Fibroblast of villous mesenchyme (primary cell): ENCODE measurements at regions not wholly inside any gene's neighbourhood (a gene's known extent, or its start where the extent isn't known, plus 50 kb on each side); places are given as distances from the start of the nearest gene placed in this dataset.
"Not testable (repeated sequence)": the region's sequence is repeated elsewhere in the genome, so short reads cannot be mapped to it uniquely, and the experiment has no call there.

Experiments
- DNase-seq: peaks from one replicate; pipeline ENCODE4 v3.0.0-alpha.2; 2010; ENCODE audit warnings: low read depth
- H3K4me3 ChIP-seq: 2 replicates; pipeline ENCODE4 v1.5.1; 2011; ENCODE audit warnings: low read depth, mild to moderate bottlenecking, low read length
- CTCF ChIP-seq: IDR thresholded peaks from 2 replicates; pipeline ENCODE4 v1.5.1; 2012; ENCODE audit warnings: low read depth, mild to moderate bottlenecking, low read length; ENCODE audit not compliant: insufficient read depth

GRCh38 chr9:90167914-90168313 lies 474.7 kb downstream of the DIRAS2 start:
- TF ChIP-seq CTCF, result no peak
- no peak for DNase-seq
- H3K4me3 ChIP-seq, result no peak overlapping the region

DNA sequence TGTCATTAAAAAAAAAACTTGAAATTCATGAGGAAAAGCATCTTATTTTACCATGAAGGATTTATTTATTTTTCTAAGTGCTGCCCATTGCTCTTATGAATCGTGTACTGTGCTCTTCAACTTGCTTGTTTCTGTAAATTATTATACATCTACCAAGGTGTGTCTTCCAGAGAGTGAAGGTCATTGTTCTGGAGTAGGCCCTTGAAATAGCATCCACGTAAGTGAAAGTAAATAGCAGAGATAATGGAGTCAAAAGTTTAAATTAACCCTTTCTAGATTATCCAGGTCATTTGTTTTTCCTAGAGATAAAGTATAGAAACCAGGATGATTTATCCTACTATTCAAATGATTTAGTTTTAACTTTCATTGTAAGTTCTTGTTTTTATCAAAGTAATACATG lies 473.1 kb downstream of the DIRAS2 start:
- no peak for TF ChIP-seq CTCF
- DNase-seq, result no peak
- H3K4me3 ChIP-seq, result no peak overlapping the region

- not testable (repeated sequence) for H3K4me3 ChIP-seq, DNase-seq
Observed at GRCh38 chr9:90173935-90174334, 468.7 kb downstream of the DIRAS2 start.

DNA sequence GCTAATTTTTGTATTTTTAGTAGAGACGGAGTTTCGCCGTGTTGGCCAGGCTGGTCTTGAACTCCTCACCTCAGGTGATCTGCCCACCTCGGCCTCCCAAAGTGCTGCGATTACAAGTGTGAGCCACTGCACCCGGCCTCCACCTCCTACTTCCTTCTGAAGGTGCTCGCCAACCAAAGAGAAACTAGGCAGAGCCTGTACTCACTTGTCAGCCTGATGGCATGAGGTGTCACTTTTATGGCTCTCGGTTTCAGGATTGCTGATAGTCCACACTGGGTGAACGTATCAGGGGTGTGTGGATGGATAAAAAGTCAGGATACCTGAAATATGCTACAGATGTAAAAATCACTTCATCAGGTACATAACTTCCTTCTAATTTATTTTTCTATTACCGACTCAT lies 468.3 kb downstream of the DIRAS2 start:
- H3K4me3 ChIP-seq, DNase-seq: not testable (repeated sequence)

GRCh38 chr9:90175257-90175656 lies 467.4 kb downstream of the DIRAS2 start:
- TF ChIP-seq CTCF, result no peak
- no peak for DNase-seq
- no peak overlapping the region for H3K4me3 ChIP-seq

DNA sequence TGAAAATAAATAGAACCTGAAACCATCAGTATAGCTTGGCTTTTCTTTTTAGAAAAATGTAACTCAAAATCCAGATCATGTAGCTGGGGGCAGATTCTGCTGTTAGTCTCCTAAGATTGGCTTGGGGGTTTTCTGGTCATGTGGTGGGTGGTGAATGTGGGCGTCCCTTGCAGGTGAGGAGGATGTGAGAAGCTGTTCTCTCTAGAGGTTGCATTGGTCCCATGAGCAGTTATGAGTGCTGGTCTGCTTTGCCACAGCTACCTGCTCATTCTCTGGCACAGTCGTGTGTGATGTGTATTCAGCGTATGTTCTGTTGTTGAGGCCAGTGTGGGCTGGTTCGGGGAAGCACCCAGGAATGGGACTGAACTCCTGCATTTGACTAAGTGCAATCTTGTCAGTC lies 466.8 kb downstream of the DIRAS2 start:
- DNase-seq, result no peak
- no peak for TF ChIP-seq CTCF
- H3K4me3 ChIP-seq, result no peak overlapping the region

DNA sequence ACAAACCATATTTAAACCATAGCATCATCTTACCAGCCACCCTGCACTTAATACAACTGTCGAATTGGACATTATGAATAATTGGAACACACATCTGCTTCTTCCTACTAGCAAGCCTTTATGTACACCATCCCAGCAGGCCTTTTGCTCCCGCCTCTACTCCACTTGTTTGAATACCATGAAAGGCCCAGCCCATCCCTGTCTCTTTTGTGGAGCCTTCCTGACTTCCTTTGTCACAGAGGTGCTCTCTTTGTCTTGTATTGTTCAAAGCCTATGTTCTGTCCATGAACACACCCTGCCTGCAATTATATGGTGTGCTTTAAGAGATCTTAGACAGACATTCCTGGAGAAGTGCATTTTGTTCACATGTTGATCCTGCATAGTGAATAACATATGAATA lies 465.7 kb downstream of the DIRAS2 start:
- no peak overlapping the region for H3K4me3 ChIP-seq
- no peak for TF ChIP-seq CTCF
- DNase-seq, result no peak

DNA sequence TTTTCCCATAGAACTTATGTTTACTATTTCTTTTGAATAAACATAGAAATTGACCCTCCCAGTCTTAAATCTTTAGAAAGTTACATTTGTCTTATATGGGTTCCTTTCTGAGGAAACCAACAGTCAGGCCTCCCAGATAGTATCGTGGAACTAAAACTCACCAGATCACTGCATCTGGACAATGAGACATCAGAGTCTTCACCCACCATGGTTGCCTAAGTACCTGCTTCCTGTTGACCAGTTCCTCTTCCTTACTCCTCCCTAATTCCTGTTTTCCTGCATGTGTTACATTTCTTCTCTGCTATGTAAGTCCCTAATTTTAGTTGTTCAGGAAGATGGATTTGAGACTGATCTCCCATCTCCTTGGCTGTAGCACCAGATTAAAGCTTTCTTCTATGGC lies 462.2 kb downstream of the DIRAS2 start:
- H3K4me3 ChIP-seq, result no peak overlapping the region
- no peak for TF ChIP-seq CTCF
- no peak for DNase-seq
